H9 (cell line): ENCODE measurements at regions not wholly inside any gene's neighbourhood (a gene's known extent, or its start where the extent isn't known, plus 50 kb on each side); places are given as distances from the start of the nearest gene placed in this dataset.

Source experiments
- DNase-seq: peaks from one replicate; pipeline ENCODE4 v3.0.0-alpha.2; 2017
- H2AFZ ChIP-seq: one replicate; pipeline ENCODE4 v1.6.1; 2013; ENCODE audit warnings: mild to moderate bottlenecking, low read length, control low read depth, moderate library complexity
- H2AK5ac ChIP-seq: 2 replicates; pipeline ENCODE4 v1.6.1; 2013; ENCODE audit warnings: low read length, control low read depth, mixed read lengths; ENCODE audit not compliant: insufficient read length
- H2BK120ac ChIP-seq: one replicate; pipeline ENCODE4 v1.6.1; 2013; ENCODE audit warnings: low read depth, mild to moderate bottlenecking, low read length, control low read depth, inconsistent platforms; ENCODE audit not compliant: poor library complexity, severe bottlenecking
- H2BK12ac ChIP-seq: 2 replicates; pipeline ENCODE4 v1.6.1; 2013; ENCODE audit warnings: low read length, control low read depth, mixed read lengths, low read depth; ENCODE audit not compliant: insufficient read length
- H2BK15ac ChIP-seq: 2 replicates; pipeline ENCODE4 v1.6.1; 2013; ENCODE audit warnings: low read depth, low read length, control low read depth
- H2BK20ac ChIP-seq: one replicate; pipeline ENCODE4 v1.6.1; 2013; ENCODE audit warnings: low read depth, mild to moderate bottlenecking, low read length, control low read depth, inconsistent platforms; ENCODE audit not compliant: poor library complexity, severe bottlenecking
- H2BK5ac ChIP-seq: 2 replicates; pipeline ENCODE4 v1.6.1; 2013; ENCODE audit warnings: low read length, control low read depth, mixed read lengths; ENCODE audit not compliant: insufficient read length
- H3K14ac ChIP-seq: 2 replicates; pipeline ENCODE4 v1.6.1; 2013; ENCODE audit warnings: low read length, control low read depth; ENCODE audit not compliant: insufficient read depth
- H3K18ac ChIP-seq: 2 replicates; pipeline ENCODE4 v1.6.1; 2013; ENCODE audit warnings: low read depth, mild to moderate bottlenecking, mixed read lengths, low read length, control low read depth; ENCODE audit not compliant: insufficient read length
- H3K23ac ChIP-seq: 2 replicates; pipeline ENCODE4 v1.6.1; 2013; ENCODE audit warnings: low read length, control low read depth, mixed read lengths, low read depth; ENCODE audit not compliant: insufficient read length
- H3K23me2 ChIP-seq: 2 replicates; pipeline ENCODE4 v1.6.1; 2013; ENCODE audit warnings: low read depth, mild to moderate bottlenecking, mixed read lengths, low read length, control low read depth; ENCODE audit not compliant: insufficient read length, poor library complexity, severe bottlenecking
- H3K27ac ChIP-seq: 2 replicates; pipeline ENCODE4 v1.5.1; 2013; ENCODE audit warnings: low read length, control low read depth, mixed read lengths, low read depth; ENCODE audit not compliant: insufficient read length
- H3K27me3 ChIP-seq: 2 replicates; pipeline ENCODE4 v1.6.1; 2013; ENCODE audit warnings: low read length, control low read depth, inconsistent platforms; ENCODE audit not compliant: insufficient read depth
- H3K4ac ChIP-seq: 2 replicates; pipeline ENCODE4 v1.6.1; 2013; ENCODE audit warnings: low read depth, mild to moderate bottlenecking, control low read depth, inconsistent platforms, low read length, moderate library complexity
- H3K4me1 ChIP-seq: 2 replicates; pipeline ENCODE4 v1.6.1; 2013; ENCODE audit warnings: low read length, control low read depth, inconsistent platforms; ENCODE audit not compliant: insufficient read depth
- H3K4me2 ChIP-seq: 2 replicates; pipeline ENCODE4 v1.6.1; 2013; ENCODE audit warnings: low read length, control low read depth, mixed read lengths; ENCODE audit not compliant: insufficient read length, insufficient read depth
- H3K56ac ChIP-seq: 2 replicates; pipeline ENCODE4 v1.6.1; 2013; ENCODE audit warnings: low read depth, mild to moderate bottlenecking, mixed read lengths, low read length, control low read depth; ENCODE audit not compliant: insufficient read length
- H3K79me1 ChIP-seq: 2 replicates; pipeline ENCODE4 v1.6.1; 2013; ENCODE audit warnings: low read depth, mild to moderate bottlenecking, moderate library complexity, low read length, control low read depth, inconsistent platforms; ENCODE audit not compliant: insufficient read depth, poor library complexity, severe bottlenecking
- H3K79me2 ChIP-seq: 2 replicates; pipeline ENCODE4 v1.6.1; 2013; ENCODE audit warnings: low read length, control low read depth, inconsistent platforms; ENCODE audit not compliant: insufficient read depth
- H3K9ac ChIP-seq: 2 replicates; pipeline ENCODE4 v1.6.1; 2013; ENCODE audit warnings: low read length, control low read depth, mixed read lengths; ENCODE audit not compliant: insufficient read length; ENCODE audit errors: extremely low read depth
- H3K9me3 ChIP-seq: one replicate; pipeline ENCODE4 v1.6.1; 2013; ENCODE audit warnings: low read depth, low read length, inconsistent platforms; ENCODE audit not compliant: control insufficient read depth
- H3T11ph ChIP-seq: one replicate; pipeline ENCODE4 v1.6.1; 2013; ENCODE audit warnings: mild to moderate bottlenecking, low read length, control low read depth, inconsistent platforms
- H4K20me1 ChIP-seq: one replicate; pipeline ENCODE4 v1.6.1; 2013; ENCODE audit not compliant: control insufficient read depth, insufficient read length, insufficient read depth
- H4K5ac ChIP-seq: 2 replicates; pipeline ENCODE4 v1.6.1; 2013; ENCODE audit warnings: low read depth, mild to moderate bottlenecking, mixed read lengths, low read length, control low read depth; ENCODE audit not compliant: insufficient read length
- H4K8ac ChIP-seq: replicated peaks from 2 replicates; pipeline ENCODE4 v1.6.1; 2013; ENCODE audit warnings: low read length, control low read depth, mixed read lengths, low read depth; ENCODE audit not compliant: insufficient read length
- H4K91ac ChIP-seq: 2 replicates; pipeline ENCODE4 v1.6.1; 2013; ENCODE audit warnings: low read depth, mild to moderate bottlenecking, moderate library complexity, mixed read lengths, low read length, control low read depth; ENCODE audit not compliant: insufficient read length
- H3K27ac Mint-ChIP-seq, 3 experiments: 2 replicates in 2 of 3; 3 replicates in 1 of 3; pipeline ENCODE4 v1.8.0; 2020 to 2021; ENCODE audit warnings: mixed read lengths in 3 of 3, mild to moderate bottlenecking in 1 of 3, moderate library complexity in 1 of 3
- H3K27me3 Mint-ChIP-seq: 2 replicates; pipeline ENCODE4 v1.8.0; 2021; ENCODE audit warnings: low read depth, mild to moderate bottlenecking, moderate library complexity, mixed read lengths
- H3K36me3 Mint-ChIP-seq, 3 experiments: 2 replicates in 2 of 3; 3 replicates in 1 of 3; pipeline ENCODE4 v1.8.0; 2020 to 2021; ENCODE audit warnings: low read depth in 3 of 3, mixed read lengths in 3 of 3; ENCODE audit not compliant: insufficient read depth in 1 of 3
- H3K4me1 Mint-ChIP-seq, 2 experiments: 2 replicates each; pipeline ENCODE4 v1.8.0; 2020; ENCODE audit warnings: mixed read lengths in 2 of 2
- H3K4me3 Mint-ChIP-seq, 2 experiments: 2 replicates in 1 of 2; 3 replicates in 1 of 2; pipeline ENCODE4 v1.8.0; 2020 to 2021; ENCODE audit warnings: mild to moderate bottlenecking in 2 of 2, mixed read lengths in 2 of 2, moderate library complexity in 1 of 2
- H3K9me3 Mint-ChIP-seq, 2 experiments: 2 replicates in 1 of 2; 3 replicates in 1 of 2; pipeline ENCODE4 v1.8.0; 2020; ENCODE audit warnings: mild to moderate bottlenecking in 2 of 2, mixed read lengths in 2 of 2, moderate library complexity in 1 of 2
- CTCF ChIP-seq: fragments of 200-600 bp; sonication (generic); conservative IDR thresholded peaks from 3 replicates; pipeline ENCODE4 v1.8.0; 2021; ENCODE audit warnings: antibody characterized with exemption, mild to moderate bottlenecking
- WGBS: extraction: QIAGEN DNeasy Blood & Tissue Kit; methylation state at CpG from one replicate; pipeline ENCODE4 v1.1.7; 2013; ENCODE audit warnings: missing lambda C conversion rate, low lambda C conversion rate, mixed read lengths; ENCODE audit not compliant: insufficient read length; ENCODE audit errors: extremely low coverage; 5-methylcytosine and 5-hydroxymethylcytosine counted together

DNA sequence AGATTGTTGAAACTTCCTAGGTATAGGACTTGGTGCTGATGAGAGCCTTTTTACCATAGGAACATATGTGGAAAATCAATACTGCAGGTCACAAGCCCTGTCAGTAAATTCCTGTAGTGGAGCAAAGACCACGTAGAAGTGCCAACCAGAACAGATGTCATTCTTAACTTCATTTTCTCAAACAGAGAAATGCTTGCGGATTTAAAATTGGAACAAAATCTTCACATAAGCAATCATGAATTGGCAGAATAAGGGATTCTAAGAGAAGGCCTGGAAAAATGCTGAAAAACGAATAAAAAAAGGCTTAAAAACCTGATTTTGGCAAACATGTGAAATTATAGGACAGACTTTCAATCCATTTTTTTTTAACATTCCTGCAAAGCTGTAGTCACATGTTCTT is 80.8 kb upstream of the SMIM30 start:
- Histone ChIP-seq H2BK15ac (no peak overlapping the region), H4K8ac (no peak overlapping the region), H4K91ac (no peak overlapping the region), H3K79me2 (no peaks in the 10 kb centered on the region), H3K23me2 (no peaks in the 10 kb centered on the region), H3K27me3 (no peaks in the 10 kb centered on the region), H2AK5ac (no peak overlapping the region), H2AFZ (no peak overlapping the region), H3K4me2 (no peak overlapping the region), H3K4me1 (no peaks in the 10 kb centered on the region), H4K5ac (no peak overlapping the region), H3K23ac (no peak overlapping the region), H3K27ac (no peak overlapping the region), H4K20me1 (no peaks in the 10 kb centered on the region), H3K14ac (no peak overlapping the region), H3K18ac (no peak overlapping the region), H2BK5ac (no peak overlapping the region), H2BK120ac (no peak overlapping the region), H3K56ac (no peak overlapping the region), H2BK12ac (no peak overlapping the region), H3K9ac (no peak overlapping the region), H3K4ac (no peak overlapping the region), H3T11ph (no peak overlapping the region), H2BK20ac (no peak overlapping the region), H3K79me1 (no peaks in the 10 kb centered on the region), H3K9me3 (no peaks in the 10 kb centered on the region)
- no peak overlapping the region for H3K27ac Mint-ChIP-seq
- no CpG with 5 or more reads among the region's 3 CpGs for WGBS
- no peaks in the 10 kb centered on the region for H3K9me3 Mint-ChIP-seq
- H3K36me3 Mint-ChIP-seq = no peaks in the 10 kb centered on the region
- H3K4me1 Mint-ChIP-seq = no peaks in the 10 kb centered on the region
- no peak for TF ChIP-seq CTCF
- DNase-seq = no peak
- no peak overlapping the region for H3K4me3 Mint-ChIP-seq
- peaks cover 25% of the 10 kb centered on the region for H3K27me3 Mint-ChIP-seq
